ENCODE measurements at regions not wholly inside any gene's neighbourhood (a gene's known extent, or its start where the extent isn't known, plus 50 kb on each side); places are given as distances from the start of the nearest gene placed in this dataset.

DNA sequence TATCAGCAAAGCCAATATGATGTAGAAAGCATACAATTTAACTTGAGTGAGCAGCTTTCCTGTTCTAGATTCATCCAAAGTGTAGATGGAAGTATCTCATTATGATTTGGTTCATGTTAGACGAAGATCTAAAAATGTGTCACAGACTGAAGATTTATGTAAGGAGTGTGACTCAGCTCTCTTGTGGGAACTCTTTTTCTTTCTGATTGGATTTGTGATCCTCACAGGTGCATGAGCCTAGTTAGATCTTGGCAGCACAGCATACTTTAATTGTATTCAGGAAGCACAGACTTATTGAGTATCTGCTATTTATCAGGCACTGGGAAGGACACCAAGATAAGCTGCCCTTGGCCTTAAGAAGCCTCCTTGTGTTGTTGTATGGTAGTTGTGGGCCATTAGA is 147.1 kb downstream of the C11orf91 start:
- TF ChIP-seq, protein P1, sequence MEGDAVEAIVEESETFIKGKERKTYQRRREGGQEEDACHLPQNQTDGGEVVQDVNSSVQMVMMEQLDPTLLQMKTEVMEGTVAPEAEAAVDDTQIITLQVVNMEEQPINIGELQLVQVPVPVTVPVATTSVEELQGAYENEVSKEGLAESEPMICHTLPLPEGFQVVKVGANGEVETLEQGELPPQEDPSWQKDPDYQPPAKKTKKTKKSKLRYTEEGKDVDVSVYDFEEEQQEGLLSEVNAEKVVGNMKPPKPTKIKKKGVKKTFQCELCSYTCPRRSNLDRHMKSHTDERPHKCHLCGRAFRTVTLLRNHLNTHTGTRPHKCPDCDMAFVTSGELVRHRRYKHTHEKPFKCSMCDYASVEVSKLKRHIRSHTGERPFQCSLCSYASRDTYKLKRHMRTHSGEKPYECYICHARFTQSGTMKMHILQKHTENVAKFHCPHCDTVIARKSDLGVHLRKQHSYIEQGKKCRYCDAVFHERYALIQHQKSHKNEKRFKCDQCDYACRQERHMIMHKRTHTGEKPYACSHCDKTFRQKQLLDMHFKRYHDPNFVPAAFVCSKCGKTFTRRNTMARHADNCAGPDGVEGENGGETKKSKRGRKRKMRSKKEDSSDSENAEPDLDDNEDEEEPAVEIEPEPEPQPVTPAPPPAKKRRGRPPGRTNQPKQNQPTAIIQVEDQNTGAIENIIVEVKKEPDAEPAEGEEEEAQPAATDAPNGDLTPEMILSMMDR (IDR thresholded peaks at IDR 0.05) = no peak
- TF ChIP-seq POLR2A (IDR thresholded peaks at IDR 0.05) = no peak
